ENCODE measurements at regions not wholly inside any gene's neighbourhood (a gene's known extent, or its start where the extent isn't known, plus 50 kb on each side); places are given as distances from the start of the nearest gene placed in this dataset.

DNA sequence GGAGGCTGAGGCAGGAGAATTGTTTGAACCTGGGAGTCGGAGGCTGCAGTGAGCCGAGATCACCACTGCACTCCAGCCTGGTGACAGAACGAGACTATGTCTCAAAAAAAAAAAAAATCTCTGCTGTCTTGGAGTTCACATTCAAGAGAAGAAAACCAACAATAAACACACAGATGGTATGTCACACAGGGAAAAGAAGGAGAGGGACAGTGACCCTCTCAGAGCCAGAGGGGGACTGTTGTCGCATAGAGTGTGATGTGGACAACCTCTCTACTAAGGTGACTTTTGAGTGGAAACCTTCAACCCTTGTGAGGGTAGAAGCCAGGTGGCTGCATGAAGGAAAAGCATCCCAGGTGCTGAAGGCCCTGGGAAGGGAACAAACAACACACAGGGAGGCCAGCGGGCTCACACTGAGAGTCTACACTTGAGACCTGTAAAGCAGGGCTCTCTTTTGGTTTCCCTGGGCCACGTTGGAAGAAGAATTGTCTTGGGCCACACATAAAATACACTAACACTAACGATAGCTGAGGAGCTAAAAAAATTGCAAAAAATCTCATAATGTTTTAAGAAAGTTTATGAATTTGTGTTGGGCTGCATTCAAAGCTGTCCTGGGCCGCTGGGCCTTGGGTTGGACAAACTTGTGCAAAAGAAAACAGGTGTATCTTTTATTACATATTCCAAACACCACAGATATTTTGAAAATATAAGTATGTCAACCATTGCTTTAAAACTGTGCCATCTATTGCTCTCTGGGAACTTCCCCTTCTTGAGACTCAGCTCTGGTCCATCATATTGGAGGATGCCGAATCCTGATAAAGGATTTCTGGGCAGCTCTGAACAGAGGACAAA is 136.0 kb downstream of the DDX1 start:
- TF ChIP-seq, protein P1, sequence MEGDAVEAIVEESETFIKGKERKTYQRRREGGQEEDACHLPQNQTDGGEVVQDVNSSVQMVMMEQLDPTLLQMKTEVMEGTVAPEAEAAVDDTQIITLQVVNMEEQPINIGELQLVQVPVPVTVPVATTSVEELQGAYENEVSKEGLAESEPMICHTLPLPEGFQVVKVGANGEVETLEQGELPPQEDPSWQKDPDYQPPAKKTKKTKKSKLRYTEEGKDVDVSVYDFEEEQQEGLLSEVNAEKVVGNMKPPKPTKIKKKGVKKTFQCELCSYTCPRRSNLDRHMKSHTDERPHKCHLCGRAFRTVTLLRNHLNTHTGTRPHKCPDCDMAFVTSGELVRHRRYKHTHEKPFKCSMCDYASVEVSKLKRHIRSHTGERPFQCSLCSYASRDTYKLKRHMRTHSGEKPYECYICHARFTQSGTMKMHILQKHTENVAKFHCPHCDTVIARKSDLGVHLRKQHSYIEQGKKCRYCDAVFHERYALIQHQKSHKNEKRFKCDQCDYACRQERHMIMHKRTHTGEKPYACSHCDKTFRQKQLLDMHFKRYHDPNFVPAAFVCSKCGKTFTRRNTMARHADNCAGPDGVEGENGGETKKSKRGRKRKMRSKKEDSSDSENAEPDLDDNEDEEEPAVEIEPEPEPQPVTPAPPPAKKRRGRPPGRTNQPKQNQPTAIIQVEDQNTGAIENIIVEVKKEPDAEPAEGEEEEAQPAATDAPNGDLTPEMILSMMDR (IDR thresholded peaks at IDR 0.05; ENCODE audit: insufficient read depth in 1 of 2, low read depth in 1 of 2, low read length in 1 of 2, severe bottlenecking in 1 of 2, unreplicated experiment in 1 of 2) = no peak
- BruUV-seq (replicated peaks) = no TSS peak
- H3K4me3 Mint-ChIP-seq (ENCODE audit: unreplicated experiment) = no peak overlapping the region
- H3K27ac Mint-ChIP-seq (ENCODE audit: unreplicated experiment) = no peak overlapping the region
- H3K36me3 Mint-ChIP-seq (ENCODE audit: insufficient read depth, unreplicated experiment) = no peaks in the 10 kb centered on the region
- H3K4me1 Mint-ChIP-seq (ENCODE audit: low read depth, unreplicated experiment) = peaks cover 18% of the 10 kb centered on the region
- intact Hi-C loops (cut with micrococcal nuclease; ENCODE audit: unreplicated experiment) = no loop called here
- no peaks in the 10 kb centered on the region for H3K27me3 ChIP-seq (replicated peaks; ENCODE audit: control insufficient read depth, insufficient read depth, low read length)
- no peak for DNase-seq
- H3K27me3 Mint-ChIP-seq (ENCODE audit: insufficient read depth, unreplicated experiment) = no peaks in the 10 kb centered on the region
- H3K9me3 Mint-ChIP-seq (ENCODE audit: unreplicated experiment) = no peaks in the 10 kb centered on the region
- H3K9me3 ChIP-seq = no peaks in the 10 kb centered on the region
- no peaks in the 10 kb centered on the region for H3K36me3 ChIP-seq (ENCODE audit: control insufficient read depth, insufficient read depth, low read length)
- no peak overlapping the region for H3K4me3 ChIP-seq (ENCODE audit: low read depth, low read length)
- ChIA-PET CTCF (interaction anchor here (0.7 kb wide), 1 partner anchor 10 kb away, joined by 3 read pairs; no protein-coding TSS in a partner anchor), POLR2A (no interaction called here)
- H3K4me1 ChIP-seq = peaks cover 12% of the 10 kb centered on the region

DNA sequence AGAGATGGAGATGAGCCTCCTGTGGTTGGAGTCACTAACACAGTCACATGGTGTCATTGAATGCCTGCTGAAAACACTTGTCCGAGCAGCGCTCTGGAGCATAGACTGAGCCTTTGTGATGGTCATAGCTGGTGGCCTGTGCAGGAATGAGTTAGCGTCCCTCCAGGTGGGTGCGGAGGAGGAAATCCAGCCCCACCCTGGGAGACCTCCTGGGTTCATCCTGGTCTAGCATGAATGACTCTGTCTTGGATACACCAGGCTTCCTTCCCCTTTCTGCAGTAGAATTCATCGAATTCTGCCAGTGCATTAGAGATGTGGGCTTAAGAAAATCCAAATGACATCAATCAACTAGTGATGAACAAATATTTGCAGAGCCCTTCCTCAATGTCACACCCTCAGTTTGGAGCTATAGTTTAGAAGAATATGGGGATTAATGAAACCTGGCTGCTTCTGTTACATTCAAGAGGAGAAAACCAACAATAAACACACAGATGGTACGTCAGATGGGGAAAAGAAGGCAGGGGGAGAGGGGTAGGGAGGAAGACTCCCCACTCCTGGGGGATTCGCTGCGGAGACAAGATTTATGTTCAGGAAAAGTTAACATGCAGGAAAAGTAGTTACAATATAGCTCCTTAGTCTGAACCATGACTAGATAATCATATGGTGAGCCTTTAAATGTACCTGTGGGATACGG is 136.7 kb downstream of the DDX1 start:
- no TSS peak for BruUV-seq (replicated peaks)
- H3K27me3 Mint-ChIP-seq (ENCODE audit: insufficient read depth, unreplicated experiment) = no peaks in the 10 kb centered on the region

DNA sequence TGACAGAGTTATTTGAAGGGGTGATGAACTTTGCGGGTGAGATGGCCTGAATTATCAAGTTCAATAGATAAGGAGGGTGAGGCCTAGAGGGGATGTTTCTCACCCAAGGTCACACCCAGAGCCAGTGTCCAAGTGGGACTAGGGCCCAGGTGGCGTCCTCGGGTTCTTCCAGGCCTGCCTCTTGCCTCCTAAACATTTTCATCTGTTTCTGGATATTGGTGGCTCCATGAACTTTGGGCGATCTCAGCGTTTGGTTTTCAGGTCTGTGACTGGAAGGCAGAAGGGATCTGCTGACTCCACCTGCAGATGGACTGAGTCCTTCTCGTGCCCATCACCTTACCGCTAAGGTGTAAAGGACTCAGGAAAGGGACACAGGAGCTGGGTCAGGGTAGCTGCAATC is 137.3 kb downstream of the DDX1 start:
- peak overlapping the region; percentile 60 for H3K27ac Mint-ChIP-seq (ENCODE audit: unreplicated experiment)
- no peak overlapping the region for H3K4me3 Mint-ChIP-seq (ENCODE audit: unreplicated experiment)
- DNase-seq = no peak
- CTCF ChIA-PET = no interaction called here
- peaks cover 32% of the 10 kb centered on the region for H3K4me1 Mint-ChIP-seq (ENCODE audit: low read depth, unreplicated experiment)
- POLR2A ChIA-PET = no interaction called here
- no peaks in the 10 kb centered on the region for H3K9me3 Mint-ChIP-seq (ENCODE audit: unreplicated experiment)
- Histone ChIP-seq H3K4me3 (ENCODE audit: low read depth, low read length) (no peak overlapping the region), H3K36me3 (ENCODE audit: control insufficient read depth, insufficient read depth, low read length) (no peaks in the 10 kb centered on the region), H3K9me3 (no peaks in the 10 kb centered on the region), H3K4me1 (peaks cover 26% of the 10 kb centered on the region), H3K27me3 (replicated peaks; ENCODE audit: control insufficient read depth, insufficient read depth, low read length) (no peaks in the 10 kb centered on the region)
- peaks cover 1% of the 10 kb centered on the region for H3K36me3 Mint-ChIP-seq (ENCODE audit: insufficient read depth, unreplicated experiment)
- intact Hi-C loops (cut with micrococcal nuclease; ENCODE audit: unreplicated experiment) = no loop called here
- no peaks in the 10 kb centered on the region for H3K27me3 Mint-ChIP-seq (ENCODE audit: insufficient read depth, unreplicated experiment)
- TF ChIP-seq, protein P1 (IDR thresholded peaks at IDR 0.05; ENCODE audit: insufficient read depth in 1 of 2, low read depth in 1 of 2, low read length in 1 of 2, severe bottlenecking in 1 of 2, unreplicated experiment in 1 of 2) = no peak
- no TSS peak for BruUV-seq (replicated peaks)

More for the DNA sequence above, 136.7 kb downstream of the DDX1 start:
- DNase-seq = no peak
- ChIA-PET POLR2A (no interaction called here), CTCF (no interaction called here)
- H3K27me3 ChIP-seq (replicated peaks; ENCODE audit: control insufficient read depth, insufficient read depth, low read length) = no peaks in the 10 kb centered on the region
- Mint-ChIP-seq H3K4me3 (ENCODE audit: unreplicated experiment) (no peak overlapping the region), H3K27ac (ENCODE audit: unreplicated experiment) (no peak overlapping the region), H3K4me1 (ENCODE audit: low read depth, unreplicated experiment) (peaks cover 26% of the 10 kb centered on the region), H3K9me3 (ENCODE audit: unreplicated experiment) (no peaks in the 10 kb centered on the region), H3K36me3 (ENCODE audit: insufficient read depth, unreplicated experiment) (no peaks in the 10 kb centered on the region)
- H3K4me3 ChIP-seq (ENCODE audit: low read depth, low read length) = no peak overlapping the region
- intact Hi-C loops (cut with micrococcal nuclease; ENCODE audit: unreplicated experiment) = no loop called here
- no peaks in the 10 kb centered on the region for H3K9me3 ChIP-seq
- no peaks in the 10 kb centered on the region for H3K36me3 ChIP-seq (ENCODE audit: control insufficient read depth, insufficient read depth, low read length)
- TF ChIP-seq, protein P1 (IDR thresholded peaks at IDR 0.05; ENCODE audit: insufficient read depth in 1 of 2, low read depth in 1 of 2, low read length in 1 of 2, severe bottlenecking in 1 of 2, unreplicated experiment in 1 of 2) = no peak
- peaks cover 20% of the 10 kb centered on the region for H3K4me1 ChIP-seq
